ENCODE measurements at regions not wholly inside any gene's neighbourhood (a gene's known extent, or its start where the extent isn't known, plus 50 kb on each side); places are given as distances from the start of the nearest gene placed in this dataset.

DNA sequence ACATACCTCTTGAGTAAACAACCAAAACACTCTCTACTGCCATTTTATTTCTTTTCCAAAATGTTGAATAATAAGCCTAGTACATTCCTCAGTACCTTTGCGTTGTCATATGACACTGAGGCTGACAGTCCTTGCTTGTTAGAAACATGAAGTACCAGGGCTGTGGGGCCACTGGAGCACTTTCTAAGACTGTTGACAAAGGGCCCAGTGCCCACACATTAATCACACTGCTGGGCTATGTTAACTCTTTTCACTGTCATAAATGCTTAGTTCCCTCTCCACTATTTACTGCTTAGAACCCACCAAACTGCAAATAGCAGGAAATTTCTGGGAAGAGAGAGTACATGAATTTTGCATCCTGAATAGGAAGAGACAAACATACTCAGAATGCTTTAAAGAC, 57.1 kb downstream of the FAM47B start:
- FAIRE-seq: no peak

DNA sequence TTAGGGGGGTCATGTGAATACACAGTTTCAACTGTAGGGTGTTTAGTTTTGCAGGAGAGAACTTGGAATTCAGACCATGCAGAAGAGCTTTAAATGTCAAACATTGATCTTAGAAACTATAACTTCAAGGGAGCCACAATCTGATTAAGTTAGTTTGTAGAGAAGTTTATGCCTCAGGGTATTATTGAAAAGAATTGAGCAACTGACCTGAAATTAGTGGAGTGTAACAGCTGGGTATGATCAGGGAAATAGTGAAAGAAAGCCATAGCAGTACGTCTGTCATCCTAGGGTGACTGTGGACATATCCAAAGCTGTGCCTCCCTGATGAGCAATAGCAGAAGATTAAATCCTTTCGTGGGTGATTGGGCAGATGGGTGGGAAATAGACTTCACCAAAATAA, 63.8 kb downstream of the FAM47B start:
- FAIRE-seq: no peak

DNA sequence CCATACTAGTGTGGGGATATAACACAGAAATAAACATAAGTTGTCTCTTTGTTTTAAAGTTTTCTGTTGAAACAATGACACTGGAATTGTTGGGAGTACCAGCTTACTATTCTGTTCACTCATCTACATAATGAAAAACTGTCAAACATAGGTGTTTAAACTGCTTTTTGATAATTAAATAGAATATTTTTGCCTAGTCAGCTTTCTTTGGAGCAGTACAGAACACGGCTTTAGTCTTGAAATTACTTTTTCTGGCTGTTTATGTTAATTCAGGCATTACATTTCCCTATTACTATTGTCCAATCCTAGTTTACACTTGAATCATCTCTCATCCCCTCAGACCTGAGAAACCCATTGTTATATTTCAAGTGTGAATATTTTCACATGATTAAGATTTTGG, 73.0 kb downstream of the FAM47B start:
- FAIRE-seq: peak; percentile 36

DNA sequence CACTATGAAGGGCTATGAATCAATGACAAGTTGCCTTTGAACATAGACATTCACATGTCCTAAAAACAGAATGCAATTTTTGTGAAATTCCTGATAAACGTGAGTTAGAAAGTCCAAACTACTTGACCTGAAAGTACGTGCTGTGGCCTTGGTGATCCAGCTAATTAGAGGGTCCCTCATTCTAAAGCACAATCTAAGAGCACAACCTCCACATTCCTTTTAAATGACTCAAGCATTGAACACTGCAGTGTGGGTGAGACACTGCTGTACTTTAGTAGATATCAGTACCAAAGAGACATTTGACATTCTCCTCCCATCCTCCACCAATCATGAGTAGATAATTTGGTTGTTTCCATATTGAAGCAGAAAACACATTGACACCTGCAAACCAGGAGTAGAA, 73.5 kb downstream of the FAM47B start:
- FAIRE-seq: no peak

DNA sequence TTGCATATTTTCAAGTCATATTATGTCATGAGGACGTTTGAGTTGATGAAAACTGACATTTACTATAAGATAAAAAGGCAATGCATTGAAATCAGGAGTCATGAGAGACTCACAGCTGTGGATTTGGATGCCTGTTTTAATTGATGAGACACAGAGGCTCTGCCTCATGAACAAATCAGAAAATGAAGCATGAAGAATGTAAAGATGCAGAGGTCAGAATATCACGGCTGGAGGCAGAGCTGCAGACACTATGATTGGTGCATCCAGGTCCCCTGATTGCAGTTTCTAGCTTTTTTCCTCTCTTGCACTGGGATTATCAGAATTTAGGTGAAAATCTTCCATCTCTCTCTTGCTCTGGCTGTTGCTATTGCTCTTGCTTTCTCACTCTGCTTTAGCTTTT, 74.7 kb downstream of the FAM47B start:
- no peak for FAIRE-seq

DNA sequence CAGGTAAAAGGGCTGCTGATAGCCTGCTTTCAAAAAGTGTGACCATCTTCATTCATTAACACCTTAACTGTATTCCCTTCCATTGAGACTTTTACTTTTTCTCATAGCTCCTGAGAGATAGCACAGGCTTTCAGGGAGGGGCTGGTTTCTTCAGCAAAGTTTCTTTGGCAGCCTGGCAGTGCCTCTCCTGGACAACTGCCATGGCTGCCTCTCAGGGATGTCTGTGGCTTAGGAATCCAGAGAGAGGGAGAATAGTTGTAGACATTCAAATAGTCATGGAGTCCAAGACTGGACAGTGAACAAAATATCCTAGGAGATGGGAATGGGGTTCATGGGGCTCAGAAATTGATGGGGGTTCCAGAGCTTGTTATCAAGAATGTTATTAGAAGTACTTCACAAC, 81.1 kb downstream of the FAM47B start:
- FAIRE-seq: no peak

DNA sequence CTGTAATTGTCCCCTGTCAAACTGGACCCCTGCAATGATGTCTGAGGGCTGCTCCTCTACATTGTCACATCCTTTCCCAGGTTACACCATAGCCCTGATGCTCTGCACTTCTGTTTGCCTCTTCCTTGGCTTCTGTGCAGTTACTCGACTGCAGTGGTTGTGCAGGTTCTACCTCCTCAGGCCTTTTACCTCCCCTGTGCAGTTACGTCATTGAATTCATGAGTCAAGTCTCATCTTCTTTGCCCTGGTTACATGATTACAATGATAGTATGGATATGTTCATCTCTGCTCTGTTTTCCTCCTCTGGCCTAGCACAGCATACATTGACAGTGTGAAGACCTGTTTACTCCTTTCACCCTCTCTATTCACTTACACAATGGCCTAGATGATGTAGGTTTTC, 83.2 kb downstream of the FAM47B start:
- FAIRE-seq: no peak

DNA sequence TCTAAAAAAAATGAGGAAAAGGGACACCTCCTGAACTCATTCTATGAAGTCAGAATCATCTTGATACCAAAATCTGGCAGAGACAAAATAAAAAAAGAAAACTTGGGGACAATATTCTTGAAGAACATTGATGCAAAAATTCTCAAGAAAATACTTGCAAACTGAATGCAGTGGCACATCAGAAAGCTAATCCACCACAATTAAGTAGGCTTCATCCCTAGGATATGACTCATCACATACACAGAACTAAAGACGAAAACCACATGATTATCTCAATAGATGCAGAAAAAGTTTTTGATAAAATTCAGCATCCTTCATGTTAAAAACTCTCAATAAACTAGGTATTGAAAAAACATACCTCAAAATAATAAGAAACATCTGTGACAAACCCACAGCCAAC, 98.3 kb downstream of the FAM47B start:
- no peak for FAIRE-seq

DNA sequence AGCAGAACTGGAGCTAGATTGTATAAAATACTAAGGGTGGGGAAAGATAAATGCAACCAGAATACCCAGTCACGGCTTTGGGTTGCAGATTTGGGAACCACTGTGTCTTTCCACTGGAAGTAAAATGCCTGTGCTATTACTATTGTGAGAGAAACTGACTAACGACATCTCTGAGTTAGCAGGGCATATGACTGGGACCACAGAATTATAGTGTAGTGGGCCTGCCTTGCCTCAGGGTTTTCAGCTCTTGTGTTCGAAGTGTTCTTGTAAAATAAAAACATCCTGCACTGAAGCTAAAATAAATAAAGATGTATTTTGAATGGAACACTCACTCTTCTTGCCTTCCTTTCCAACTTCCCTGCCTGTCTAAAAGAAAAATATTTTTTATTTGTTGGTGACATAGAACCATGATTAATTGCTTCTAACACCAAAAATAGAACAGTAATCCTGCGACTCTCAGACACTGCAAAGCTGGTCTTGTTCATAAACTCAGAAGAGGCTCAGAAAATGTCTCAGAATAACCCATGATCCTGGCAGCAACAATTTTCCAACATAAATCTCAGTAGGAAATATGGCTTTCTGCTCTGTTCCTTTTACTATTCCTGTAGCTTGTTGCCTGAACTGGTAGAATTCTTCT, 104.2 kb downstream of the FAM47B start:
- no peak for FAIRE-seq

DNA sequence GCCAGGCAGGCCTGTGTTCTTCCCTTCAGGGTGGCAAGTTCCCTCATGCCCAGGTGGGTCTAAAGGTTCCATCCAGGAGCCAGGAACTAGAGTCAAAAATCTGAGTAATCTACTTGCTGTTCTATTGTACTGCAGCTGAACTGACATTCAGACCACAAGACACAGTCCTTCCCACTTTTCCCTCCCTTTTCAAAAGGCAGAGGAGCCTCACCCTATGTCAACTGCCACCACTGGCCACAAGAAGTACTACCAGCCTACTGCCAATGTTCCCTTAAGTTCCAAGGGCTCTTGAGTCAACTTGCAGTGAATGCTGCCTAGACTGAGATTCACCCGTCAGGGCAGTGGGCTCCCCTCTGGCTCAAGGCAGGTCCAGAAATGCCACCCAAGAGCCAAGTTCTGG, 133.5 kb downstream of the FAM47B start:
- FAIRE-seq: no peak

DNA sequence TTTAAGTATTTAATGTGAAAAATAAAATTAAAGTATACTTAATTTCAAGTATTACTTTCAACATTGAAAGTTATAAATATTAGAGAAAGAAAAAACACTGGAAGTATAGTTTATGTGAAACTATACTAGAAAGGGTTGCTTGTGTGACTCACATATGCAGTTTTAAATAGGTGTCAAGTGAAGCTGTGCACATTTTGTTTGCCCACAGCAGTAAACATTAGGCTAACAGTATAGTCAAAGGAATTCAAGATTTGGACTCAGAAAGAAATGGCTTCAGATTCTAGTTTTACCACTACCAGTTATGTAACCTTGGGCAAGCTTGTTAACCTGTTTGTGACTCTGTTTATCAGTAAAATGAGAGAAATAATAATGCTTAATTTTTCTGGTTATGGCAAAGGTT, 148.2 kb downstream of the FAM47B start:
- peak; percentile 70 for FAIRE-seq

DNA sequence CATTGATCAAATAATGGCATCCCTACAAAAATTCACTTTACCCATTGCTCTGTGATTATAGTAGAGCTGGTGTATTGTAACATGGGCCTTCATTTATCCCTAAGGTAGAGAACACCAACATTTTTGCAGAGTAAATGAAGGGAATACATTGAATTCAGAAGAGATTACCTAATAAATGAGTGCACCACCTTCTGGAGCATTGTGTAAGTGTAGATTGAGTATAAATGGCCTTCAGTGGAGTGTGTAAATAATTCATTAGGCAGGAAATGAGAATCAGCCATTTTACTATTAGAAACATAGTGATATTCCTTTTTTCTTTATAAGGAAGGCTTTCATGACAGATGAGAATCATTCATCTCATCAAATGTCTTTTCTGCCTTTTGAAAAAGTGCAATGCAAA, 155.8 kb downstream of the FAM47B start:
- no peak for FAIRE-seq

DNA sequence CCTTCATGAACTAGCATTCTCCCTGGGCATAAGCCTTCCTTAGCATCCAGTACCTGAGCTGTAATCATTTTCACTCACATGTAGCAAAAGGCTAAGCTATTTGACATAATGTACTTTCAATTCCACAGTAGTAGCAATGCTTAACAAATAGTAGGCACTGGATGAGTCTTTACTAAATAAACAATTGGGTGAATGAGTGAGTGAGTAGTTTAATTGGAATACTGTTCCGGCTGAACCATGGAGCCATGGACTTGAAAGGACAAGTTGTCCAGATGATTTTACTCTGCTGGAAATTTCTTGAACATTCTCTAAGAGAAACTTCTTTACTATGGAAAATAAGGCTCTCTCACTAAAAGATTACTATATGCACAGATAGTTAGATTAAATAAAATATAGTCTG, 159.3 kb downstream of the FAM47B start:
- no peak for FAIRE-seq

DNA sequence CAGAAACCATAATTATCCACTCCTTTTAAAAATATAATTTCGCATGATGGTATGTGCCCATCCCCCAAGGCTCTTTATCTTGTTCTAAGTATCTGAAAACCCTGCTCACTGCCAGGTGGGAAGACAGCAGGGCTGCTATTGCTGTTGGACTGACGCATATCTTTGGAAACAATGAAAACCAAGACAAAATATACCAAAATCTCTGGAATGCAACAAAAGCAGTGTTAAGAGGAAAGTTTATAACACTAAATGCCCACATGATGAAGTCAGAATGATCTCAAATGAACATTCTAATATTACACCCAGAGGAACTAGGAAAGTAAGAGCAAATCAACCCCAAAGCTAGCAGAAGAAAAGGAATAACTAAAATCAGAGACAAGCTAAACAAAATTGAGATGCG, 162.0 kb downstream of the FAM47B start:
- FAIRE-seq: no peak

DNA sequence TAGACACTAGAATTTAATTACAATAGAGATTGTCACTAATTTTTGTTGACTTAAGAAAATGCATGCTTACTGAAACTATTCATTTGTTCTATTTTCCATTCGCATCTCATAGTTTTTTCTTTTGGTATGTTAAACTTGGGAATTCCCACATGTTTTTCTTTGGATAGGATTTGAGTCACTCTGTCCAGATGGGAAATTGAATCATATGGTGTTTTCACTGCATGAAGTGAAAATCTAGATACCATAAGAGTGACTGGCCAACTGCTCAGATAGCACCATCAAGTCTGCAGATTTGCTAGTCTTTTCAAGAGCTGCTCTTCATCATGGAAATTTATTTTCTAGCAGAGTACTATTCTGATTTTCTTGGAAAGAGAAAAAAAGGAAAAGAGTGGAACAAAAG, 172.6 kb downstream of the FAM47B start:
- FAIRE-seq: no peak

DNA sequence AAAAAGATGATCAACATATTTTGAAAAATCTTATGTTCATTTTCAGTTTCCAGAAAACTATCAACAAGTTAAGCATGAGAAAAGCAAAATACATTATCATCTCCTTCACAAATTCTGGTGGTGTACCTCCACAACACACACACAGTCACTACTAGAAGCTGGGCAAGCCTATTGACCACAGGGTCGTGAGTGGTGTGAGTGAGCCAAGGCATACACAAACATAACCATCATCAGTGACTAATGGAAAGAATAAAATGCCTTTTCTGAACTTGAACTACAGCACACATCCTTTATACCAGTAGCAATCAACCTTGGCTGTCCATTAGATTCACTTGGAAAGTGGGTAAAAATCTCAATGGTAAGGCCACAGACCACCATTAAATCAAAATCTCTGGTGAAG, 180.2 kb downstream of the FAM47B start:
- no peak for FAIRE-seq

DNA sequence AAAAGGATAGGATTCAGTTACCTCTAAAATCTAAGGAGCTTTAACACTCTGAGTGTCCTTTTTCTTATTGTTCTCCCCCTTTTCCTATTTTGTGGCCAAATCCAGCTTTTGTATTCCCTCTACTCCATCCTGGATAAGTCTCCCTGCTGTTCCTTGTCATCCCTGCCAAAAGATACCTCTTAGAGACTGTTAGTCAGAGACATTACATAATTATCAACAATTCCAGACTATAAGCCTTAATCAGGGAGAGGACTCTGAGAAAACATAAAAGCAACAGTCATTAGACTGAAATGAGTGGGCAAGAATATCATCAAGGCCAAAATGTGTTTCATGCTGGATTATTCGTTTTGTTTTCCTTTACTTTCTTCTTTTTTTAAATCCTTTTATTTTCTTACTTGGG, 206.9 kb downstream of the FAM47B start:
- no peak for FAIRE-seq

DNA sequence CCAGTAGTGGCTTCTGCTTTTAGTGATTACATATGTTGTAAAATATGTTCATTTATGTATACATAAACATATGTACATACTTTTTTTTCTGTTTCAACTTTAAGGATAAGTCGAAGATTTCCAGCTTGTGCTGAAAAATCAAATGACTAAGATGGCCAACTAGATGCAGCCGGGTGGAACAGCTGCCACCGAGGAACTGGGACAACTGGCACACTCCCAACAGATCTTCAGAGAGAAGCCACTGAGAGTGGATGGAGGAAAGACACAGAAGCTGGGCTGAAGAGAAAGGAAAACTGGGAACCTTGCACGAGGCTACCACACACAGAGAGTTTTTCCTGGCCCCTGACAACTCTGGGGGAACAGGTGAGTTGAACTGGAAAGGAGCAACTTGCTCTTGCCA, 207.5 kb downstream of the FAM47B start:
- FAIRE-seq: no peak

DNA sequence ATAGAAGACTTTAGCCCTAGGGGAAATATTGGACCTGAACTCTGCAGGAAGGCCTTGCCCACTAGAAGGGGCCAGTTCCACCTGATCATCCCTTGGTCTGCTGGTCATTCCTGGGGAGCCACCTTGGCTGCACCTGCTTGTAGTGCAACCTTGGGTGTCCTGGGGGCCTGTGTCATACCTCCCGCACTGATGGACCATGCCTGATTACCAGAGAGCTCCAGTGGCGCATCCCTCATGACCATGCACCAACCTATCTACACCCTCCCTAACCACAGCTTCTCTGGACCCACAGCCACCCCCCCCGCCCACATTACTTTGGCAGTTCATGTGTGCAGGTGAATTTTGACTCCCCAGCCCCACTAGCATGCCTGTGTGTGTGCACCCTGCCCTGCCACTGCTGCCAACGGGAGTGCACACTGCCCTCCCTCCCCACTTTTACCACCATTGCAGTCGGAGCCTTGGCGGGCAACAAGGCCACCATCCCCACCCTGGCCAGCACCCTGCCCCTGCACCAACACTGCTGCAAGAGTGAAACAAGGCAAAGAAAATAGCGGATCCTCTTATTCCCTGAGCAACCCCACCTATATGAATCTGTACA, 208.1 kb downstream of the FAM47B start:
- FAIRE-seq: no peak

DNA sequence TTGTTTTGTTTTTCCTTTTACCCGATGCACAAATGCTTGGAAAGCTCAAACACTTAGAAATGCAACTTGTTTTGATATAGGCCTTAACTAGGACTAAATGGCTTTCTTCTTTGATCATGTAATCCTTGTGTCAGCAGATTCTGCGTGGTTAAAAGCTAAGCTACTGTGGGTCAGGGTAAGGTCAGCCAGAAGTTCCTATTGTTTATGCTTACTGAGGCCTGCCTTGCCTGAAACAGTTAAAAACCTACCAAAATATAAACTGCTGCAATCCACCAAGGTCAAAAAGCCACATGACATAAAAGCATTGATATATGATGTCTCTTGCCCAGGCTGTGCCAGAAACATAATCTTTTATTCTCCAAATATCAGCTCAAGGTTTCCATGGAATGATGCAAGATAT, 223.4 kb downstream of the FAM47B start:
- FAIRE-seq: no peak

Measured in colon (tissue), 2 donors.